H1 (cell line): ENCODE measurements at regions not wholly inside any gene's neighbourhood (a gene's known extent, or its start where the extent isn't known, plus 50 kb on each side); places are given as distances from the start of the nearest gene placed in this dataset.

Source experiments
- RFX5 ChIP-seq: IDR thresholded peaks from 2 replicates; pipeline ENCODE4 v1.6.1; 2011; ENCODE audit warnings: low read depth, low read length, improper control_type of control experiment, borderline replicate concordance
- TEAD4 ChIP-seq: IDR thresholded peaks from 2 replicates; pipeline ENCODE4 v1.6.1; 2012; ENCODE audit warnings: low read depth, low read length, inconsistent platforms, mixed read lengths
- ZNF274 ChIP-seq: IDR thresholded peaks from 2 replicates; pipeline ENCODE4 v1.7.0; 2012; ENCODE audit warnings: low read length, borderline replicate concordance; ENCODE audit errors: extremely low read depth
- TF ChIP-seq, protein P1 (sequence below), 3 experiments: IDR thresholded peaks; 1 replicate in 2 of 3; 2 replicates in 1 of 3; pipeline versions ENCODE4 v1.5.1 to v1.6.1; 2011; ENCODE audit warnings: low read length in 3 of 3, mild to moderate bottlenecking in 3 of 3, inconsistent platforms in 2 of 3, low read depth in 1 of 3, moderate library complexity in 1 of 3; ENCODE audit not compliant: insufficient read depth in 1 of 3; ENCODE audit errors: control extremely low read depth in 1 of 3
- TF ChIP-seq, protein P2 (sequence below): IDR thresholded peaks from 2 replicates; pipeline ENCODE4 v1.6.1; 2011; ENCODE audit warnings: low read depth, mild to moderate bottlenecking, low read length; ENCODE audit not compliant: insufficient read depth

DNA sequence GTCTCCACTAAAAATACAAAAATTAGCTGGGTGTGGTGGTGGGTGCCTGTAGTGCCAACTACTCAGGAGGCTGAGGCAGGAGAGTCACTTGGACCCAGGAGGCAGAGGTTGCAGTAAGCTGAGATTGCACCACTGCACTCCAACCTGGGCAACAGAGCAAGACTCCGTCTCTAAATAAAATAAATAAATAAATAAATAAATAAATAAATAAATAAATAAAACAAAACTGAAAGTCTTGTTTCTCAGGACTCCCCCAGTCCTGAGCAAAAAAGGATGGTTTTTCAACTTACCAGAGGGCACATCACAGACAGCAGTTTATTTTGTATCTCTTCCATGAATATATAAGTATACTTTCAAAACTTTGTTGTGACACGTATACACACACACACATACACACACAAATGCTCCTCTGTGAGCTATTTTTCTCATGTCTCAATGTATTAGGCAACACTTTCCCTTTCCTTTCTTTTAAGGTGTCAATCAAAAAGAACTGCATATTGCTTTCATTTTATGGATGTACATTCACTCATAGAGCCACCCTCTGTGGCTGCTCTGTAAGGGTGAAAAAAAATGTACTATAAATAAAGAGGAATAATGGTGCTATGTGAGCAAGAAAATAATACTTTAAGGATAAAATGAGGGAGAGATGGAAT is 54.8 kb upstream of the MITF start (continued):
- no peak for TF ChIP-seq RFX5
- TF ChIP-seq TEAD4: no peak
- TF ChIP-seq, protein P1, sequence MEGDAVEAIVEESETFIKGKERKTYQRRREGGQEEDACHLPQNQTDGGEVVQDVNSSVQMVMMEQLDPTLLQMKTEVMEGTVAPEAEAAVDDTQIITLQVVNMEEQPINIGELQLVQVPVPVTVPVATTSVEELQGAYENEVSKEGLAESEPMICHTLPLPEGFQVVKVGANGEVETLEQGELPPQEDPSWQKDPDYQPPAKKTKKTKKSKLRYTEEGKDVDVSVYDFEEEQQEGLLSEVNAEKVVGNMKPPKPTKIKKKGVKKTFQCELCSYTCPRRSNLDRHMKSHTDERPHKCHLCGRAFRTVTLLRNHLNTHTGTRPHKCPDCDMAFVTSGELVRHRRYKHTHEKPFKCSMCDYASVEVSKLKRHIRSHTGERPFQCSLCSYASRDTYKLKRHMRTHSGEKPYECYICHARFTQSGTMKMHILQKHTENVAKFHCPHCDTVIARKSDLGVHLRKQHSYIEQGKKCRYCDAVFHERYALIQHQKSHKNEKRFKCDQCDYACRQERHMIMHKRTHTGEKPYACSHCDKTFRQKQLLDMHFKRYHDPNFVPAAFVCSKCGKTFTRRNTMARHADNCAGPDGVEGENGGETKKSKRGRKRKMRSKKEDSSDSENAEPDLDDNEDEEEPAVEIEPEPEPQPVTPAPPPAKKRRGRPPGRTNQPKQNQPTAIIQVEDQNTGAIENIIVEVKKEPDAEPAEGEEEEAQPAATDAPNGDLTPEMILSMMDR (IDR thresholded peaks at IDR 0.05; ENCODE audit: control extremely low read depth in 1 of 3, insufficient read depth in 1 of 3, low read depth in 1 of 3, low read length in 3 of 3): no peak
- TF ChIP-seq ZNF274: no peak
- TF ChIP-seq, protein P2, sequence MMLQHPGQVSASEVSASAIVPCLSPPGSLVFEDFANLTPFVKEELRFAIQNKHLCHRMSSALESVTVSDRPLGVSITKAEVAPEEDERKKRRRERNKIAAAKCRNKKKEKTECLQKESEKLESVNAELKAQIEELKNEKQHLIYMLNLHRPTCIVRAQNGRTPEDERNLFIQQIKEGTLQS: no peak
